ENCODE measurements at regions not wholly inside any gene's neighbourhood (a gene's known extent, or its start where the extent isn't known, plus 50 kb on each side); places are given as distances from the start of the nearest gene placed in this dataset.

DNA sequence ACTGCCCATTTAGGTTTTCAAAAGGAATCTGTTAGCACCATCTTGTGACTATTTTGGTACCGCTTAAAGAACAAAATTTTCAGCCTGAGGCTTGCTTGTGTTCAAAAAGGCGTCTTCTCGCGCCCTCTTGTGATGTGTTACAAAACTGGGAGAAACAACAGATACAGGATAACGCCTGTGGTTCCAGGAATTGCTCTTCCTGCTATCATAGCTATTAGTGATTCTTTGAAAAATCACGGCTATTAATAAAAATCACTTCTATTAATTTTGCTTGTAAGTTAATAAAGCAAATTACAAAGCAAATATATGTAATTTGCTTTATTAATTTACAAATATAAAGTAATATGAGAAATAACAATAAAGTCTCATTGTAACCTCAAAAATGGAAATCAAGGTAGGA is 82.2 kb upstream of the ABCD3 start (continued):
- TF ChIP-seq, protein P1, sequence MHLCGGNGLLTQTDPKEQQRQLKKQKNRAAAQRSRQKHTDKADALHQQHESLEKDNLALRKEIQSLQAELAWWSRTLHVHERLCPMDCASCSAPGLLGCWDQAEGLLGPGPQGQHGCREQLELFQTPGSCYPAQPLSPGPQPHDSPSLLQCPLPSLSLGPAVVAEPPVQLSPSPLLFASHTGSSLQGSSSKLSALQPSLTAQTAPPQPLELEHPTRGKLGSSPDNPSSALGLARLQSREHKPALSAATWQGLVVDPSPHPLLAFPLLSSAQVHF (CRISPR knock-in tag; IDR thresholded peaks at IDR 0.05): no peak
- TF ChIP-seq MED1 (CRISPR knock-in tag; IDR thresholded peaks at IDR 0.05) (0 out of 2 replicates have a peak, but pooled peaks have one; percentile 23), GABPA (IDR thresholded peaks at IDR 0.05; ENCODE audit: low read depth, low read length) (no peak), GABPA (CRISPR knock-in tag; IDR thresholded peaks at IDR 0.05; ENCODE audit: low read depth) (no peak), DNMT3B (CRISPR knock-in tag; conservative IDR thresholded peaks at IDR 0.05) (no peak), SALL1 (CRISPR knock-in tag; IDR thresholded peaks at IDR 0.05) (no peak), ARID5B (CRISPR knock-in tag; IDR thresholded peaks at IDR 0.05) (peak; percentile 39; the same call in 1 of the 2 replicates), ZNF331 (CRISPR knock-in tag; IDR thresholded peaks at IDR 0.05) (0 out of 2 replicates have a peak, but pooled peaks have one; percentile 22), HNRNPK (IDR thresholded peaks at IDR 0.05; ENCODE audit: low read depth, low read length, poor library complexity, severe bottlenecking) (no peak), THAP11 (CRISPR knock-in tag; IDR thresholded peaks at IDR 0.05) (peak; percentile 28; the same call in 1 of the 2 replicates), IRX3 (CRISPR knock-in tag; IDR thresholded peaks at IDR 0.05; ENCODE audit: borderline replicate concordance, low read depth) (no peak), KAT2B (IDR thresholded peaks at IDR 0.05; ENCODE audit: borderline replicate concordance, low read depth, low read length) (no peak), FOSL2 (CRISPR knock-in tag; IDR thresholded peaks at IDR 0.05) (no peak), ZNF598 (CRISPR knock-in tag; IDR thresholded peaks at IDR 0.05; ENCODE audit: borderline replicate concordance) (no peak)
- TF ChIP-seq, protein P2, sequence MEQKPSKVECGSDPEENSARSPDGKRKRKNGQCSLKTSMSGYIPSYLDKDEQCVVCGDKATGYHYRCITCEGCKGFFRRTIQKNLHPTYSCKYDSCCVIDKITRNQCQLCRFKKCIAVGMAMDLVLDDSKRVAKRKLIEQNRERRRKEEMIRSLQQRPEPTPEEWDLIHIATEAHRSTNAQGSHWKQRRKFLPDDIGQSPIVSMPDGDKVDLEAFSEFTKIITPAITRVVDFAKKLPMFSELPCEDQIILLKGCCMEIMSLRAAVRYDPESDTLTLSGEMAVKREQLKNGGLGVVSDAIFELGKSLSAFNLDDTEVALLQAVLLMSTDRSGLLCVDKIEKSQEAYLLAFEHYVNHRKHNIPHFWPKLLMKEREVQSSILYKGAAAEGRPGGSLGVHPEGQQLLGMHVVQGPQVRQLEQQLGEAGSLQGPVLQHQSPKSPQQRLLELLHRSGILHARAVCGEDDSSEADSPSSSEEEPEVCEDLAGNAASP (CRISPR knock-in tag; IDR thresholded peaks at IDR 0.05; ENCODE audit: borderline replicate concordance): no peak

All from HepG2 (cell line).